Urothelium cell line (cell line): ENCODE measurements at regions not wholly inside any gene's neighbourhood (a gene's known extent, or its start where the extent isn't known, plus 50 kb on each side); places are given as distances from the start of the nearest gene placed in this dataset.

Experiments used
- DNase-seq: peaks from one replicate; pipeline ENCODE4 v3.0.0; 2011; ENCODE audit warnings: low spot score, mixed read lengths
- FAIRE-seq: peaks from 2 replicates; lab custom pipeline; 2011; peaks lifted over from hg19 to GRCh38; lab: Jason Lieb, UNC

GRCh38 chr16:85353013-85353412 is 240.7 kb upstream of the CIBAR2 start:
- FAIRE-seq (no peak), DNase-seq (no peak)

DNA sequence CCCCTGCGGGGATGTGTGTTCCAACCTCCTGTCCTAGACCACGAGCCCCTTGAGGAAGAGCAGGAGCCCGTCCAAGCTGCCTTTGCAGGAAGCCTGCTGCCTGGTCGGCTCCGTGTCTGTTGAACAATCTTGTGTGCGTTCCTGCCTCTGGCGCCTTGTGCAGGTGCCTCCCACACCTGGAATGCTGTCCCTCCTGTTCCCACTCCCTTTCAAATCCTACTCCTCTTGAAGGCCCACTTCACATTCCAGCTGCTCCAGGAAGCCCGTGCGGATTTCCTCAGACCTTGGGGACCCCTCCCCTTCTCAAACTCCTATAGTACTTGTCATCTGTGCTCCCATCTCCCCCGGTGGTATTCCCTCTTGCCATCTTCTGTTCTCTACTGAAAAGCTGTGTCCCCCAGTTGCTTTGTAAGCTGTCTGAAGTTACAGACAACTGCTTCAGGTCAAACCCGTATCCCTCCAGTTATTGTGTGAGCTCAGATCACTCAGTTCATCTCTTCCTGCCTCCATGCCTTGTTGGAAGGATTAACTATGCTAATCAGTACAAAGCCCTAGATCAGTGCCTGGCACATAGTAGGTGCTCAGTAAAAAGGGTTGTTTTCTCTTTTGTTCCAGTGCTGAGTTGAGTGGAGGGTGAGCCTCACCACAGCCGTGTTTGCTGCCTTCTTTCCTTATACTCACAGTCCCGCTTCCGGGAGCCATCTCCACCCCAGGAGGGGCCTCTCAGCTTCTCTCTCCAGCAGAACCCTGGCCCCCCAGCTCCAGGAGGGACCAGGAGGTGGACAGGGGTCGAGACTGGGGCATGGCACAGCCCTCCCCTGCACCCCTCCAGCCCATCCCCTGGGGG is 241.8 kb upstream of the CIBAR2 start:
- FAIRE-seq (no peak), DNase-seq (no peak)

- FAIRE-seq = no peak
- peak; percentile 72 for DNase-seq
These were observed 242.6 kb upstream of the CIBAR2 start for GRCh38 chr16:85354686-85355514.

DNA sequence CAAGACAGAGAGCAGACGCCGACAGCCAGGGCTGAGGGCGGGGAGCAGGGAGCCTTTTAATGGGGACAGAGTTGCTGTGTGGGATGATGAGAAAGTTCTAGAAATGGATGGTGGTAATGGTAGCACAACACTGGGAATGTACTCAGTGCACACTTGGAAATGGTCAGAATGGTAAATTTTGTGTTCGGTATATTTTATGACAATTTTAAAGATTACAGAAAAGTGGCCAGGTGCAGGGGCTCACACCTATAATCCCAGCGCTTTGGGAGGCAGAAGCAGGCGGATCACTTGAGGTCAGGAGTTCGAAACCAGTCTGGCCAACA is 243.2 kb upstream of the CIBAR2 start:
- FAIRE-seq = no peak

GRCh38 chr16:85356157-85356556 is 243.9 kb upstream of the CIBAR2 start:
- DNase-seq = no peak
- no peak for FAIRE-seq

More for the DNA sequence above, 243.2 kb upstream of the CIBAR2 start:
- no peak for DNase-seq

DNA sequence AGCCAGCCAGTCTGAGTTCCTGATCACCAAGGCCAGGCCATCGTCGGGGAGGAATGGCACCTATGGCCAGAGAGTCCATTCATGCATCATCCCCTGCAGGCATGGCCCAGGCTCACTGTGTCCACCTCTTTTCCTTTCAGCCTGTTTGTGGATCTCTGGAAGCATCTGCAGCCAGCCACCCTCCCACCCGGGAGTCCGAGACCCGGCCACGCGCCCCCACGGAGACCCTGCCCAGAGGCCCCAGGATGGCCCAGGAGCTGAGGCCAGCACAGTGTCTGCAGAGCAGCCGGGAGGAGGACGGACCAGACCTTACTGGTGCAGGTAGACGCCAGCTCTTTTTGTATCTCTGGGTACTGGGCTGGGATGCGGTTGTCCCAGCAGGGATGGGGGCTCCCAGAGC is 245.1 kb upstream of the CIBAR2 start:
- no peak for DNase-seq
- FAIRE-seq = no peak

DNA sequence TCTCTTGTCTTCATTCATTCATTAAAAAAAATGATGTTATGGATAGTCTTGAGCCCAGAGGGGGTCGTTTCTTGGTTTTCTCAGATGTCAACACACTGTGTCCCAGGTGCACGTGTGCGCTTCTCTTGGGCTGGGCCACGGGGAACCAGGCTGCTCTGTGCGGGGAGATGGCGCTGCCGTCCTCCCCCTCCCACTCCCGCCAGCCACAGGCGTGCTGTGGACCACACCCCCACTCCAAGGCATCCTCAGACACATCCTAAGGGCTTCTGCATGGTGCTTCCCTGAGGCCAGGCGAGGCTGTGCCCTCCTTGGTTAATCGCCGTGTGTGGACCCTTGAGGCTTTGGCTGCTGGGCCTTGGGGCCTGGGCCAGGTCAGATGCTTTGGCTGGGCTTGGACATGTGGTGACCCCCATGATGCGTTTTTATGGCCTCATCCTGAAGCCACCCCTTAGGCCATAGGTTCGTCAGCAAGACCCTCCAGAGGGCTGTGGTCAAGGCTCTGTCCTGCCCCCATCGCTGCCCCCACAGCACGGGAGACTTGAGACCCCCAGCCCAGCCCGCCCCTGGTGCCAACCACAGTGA is 245.7 kb upstream of the CIBAR2 start:
- no peak for DNase-seq
- no peak for FAIRE-seq

DNA sequence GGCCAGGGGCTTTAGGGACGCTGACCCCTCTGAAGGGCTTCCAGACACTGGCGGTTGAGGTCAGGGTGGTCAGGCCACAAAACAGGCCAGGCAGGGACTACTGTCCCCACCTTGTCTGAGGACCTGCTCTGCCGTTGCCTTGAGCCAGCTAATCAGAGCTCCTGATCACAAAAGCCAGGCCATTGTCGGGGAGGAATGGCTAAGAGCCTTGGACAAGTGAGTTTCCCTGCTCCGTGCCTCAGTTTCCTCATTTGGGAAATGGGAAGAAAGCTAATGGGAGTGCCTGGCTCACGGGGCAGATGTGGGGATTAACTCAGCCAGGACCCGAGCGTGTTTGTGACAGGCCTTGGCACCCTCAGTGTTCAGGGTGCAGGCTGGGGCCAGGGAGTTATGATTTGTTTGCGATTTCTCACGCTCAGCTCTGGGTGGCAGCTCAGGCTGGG is 246.5 kb upstream of the CIBAR2 start:
- FAIRE-seq (no peak), DNase-seq (no peak)

DNA sequence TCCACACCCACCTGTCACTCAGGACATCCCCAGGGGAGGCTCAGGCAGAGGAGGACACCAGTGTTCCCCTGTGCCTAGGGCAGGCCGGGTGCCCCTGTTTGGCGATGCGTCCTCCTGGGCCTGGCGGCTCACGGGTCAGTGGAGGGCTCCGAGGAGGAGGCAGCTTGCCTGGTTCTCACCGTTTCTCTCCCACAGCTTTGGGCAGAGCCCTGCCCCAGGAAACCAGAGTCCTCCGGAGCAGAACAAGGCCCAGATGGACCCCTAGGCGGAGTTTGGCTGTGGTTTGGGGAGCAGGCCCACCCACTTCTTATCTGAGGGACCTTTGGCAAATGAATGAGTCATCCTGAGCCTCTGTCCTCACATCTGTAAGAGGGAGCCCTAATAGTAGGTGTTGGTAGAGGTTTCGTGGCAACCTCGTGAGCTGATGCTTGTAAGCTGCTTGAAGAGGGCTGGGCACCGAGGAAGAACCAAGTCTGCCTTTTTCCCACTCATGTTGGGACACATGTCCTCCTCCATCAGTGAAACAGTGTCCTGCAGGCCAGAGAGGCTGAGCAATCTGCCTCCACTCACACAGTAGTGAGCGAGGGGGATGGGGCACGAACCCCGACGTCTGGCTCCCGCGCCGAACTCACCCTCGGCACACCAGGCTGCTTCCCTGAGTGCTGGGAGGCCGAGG is 247.0 kb upstream of the CIBAR2 start:
- FAIRE-seq = no peak

GRCh38 chr16:85360323-85361277 is 248.3 kb upstream of the CIBAR2 start:
- FAIRE-seq = peak; percentile 75
- peak; percentile 51 for DNase-seq

More for the DNA sequence above, 247.0 kb upstream of the CIBAR2 start:
- DNase-seq = no peak

GRCh38 chr16:85361441-85362118 is 249.3 kb upstream of the CIBAR2 start:
- no peak for DNase-seq
- no peak for FAIRE-seq

GRCh38 chr16:85362443-85362842 is 250.2 kb upstream of the CIBAR2 start:
- FAIRE-seq = no peak
- no peak for DNase-seq

DNA sequence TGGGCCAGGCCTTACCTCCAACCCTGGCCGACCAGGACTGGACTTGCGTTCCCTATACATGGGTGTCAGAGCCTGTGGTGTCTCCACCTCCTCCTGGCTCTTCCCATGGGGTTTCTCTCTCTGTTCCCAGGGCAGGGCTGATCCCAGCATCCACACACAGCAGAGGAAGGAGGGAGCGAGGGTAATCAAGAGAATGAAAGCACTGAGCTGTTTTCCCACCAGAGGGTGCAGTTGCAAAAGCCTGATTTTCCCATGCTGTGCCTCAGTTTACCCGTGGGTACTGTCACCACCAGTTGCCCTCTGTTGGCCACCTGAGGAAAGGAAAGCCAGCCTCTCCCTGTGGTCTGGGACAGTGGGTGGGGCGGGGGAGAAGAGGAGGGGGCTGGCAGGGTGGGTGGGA is 249.7 kb upstream of the GSE1 start:
- DNase-seq = no peak
- no peak for FAIRE-seq

DNA sequence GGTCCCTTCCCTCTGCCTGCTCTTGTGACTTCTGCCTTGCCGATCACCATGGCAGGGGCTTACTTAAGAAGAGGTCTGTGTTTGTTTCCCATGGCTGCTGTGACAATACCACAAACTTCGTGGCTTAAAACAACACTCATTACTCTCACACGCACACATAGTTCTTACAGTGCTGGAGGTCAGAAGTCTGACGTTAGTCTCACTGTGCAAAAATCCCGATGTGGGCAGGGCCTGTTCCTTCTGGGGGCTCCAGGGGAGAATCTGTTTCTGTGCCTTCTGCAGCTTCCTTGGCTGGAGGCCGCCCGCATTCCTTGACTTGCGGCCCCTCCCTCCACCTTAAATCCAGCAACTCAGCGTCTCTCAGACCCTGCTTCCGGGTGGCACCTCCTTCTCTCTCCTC is 249.2 kb upstream of the GSE1 start:
- FAIRE-seq (no peak), DNase-seq (no peak)

DNA sequence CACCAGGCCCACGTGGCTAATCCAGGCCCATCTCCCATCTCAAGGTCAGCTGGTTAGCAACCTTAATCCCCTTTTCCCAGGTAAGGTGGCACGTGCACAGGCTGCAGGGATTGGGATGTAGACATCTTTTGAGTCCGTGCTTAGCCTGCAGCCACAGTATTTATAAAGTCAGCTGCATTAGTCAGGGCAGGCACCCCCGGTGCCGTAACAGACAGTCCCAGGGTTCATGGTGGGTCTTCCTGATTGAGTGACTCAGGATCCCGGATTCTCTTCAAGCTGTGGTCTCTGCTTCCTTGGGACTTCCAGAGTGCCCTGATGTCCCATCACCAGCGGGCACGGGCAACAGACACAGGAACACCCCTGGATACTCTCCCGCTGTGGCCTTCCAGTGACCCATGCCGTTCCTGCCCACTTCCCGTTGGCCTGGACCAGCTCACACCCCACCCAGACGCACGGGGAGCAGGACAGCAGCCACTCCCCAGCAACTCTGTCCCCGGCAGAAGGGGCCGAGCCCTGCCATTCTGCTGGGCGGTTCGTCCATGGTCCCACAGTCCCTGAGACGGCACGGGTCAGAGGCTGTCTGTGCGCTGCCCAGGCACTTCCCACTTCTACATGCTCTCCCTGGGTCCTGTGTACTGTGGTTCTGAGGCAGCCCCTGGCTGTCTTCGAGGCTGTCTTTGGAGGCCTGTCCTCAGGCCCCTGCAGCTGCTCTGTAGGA is 248.6 kb upstream of the GSE1 start:
- DNase-seq = no peak
- FAIRE-seq = no peak

DNA sequence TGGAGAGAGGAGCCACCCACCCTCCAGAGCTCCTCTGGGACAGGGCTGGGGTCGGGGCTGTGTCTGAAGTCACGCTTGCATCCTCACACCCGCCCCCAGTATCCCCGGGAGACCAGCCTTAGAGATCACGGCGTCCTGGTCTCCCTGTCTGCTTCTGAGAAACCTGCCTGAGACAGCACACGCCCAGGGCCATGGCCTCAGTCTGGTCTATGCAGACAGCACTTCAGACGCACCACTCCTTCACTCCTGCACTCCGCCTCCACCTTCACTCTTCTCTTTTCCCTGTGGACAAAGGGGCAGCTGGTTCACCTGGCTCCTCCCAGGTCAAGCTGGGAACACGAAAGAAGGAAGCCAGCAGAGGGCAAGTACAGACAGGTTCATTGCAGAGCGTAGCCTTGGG is 248.0 kb upstream of the GSE1 start:
- DNase-seq (no peak), FAIRE-seq (no peak)

DNA sequence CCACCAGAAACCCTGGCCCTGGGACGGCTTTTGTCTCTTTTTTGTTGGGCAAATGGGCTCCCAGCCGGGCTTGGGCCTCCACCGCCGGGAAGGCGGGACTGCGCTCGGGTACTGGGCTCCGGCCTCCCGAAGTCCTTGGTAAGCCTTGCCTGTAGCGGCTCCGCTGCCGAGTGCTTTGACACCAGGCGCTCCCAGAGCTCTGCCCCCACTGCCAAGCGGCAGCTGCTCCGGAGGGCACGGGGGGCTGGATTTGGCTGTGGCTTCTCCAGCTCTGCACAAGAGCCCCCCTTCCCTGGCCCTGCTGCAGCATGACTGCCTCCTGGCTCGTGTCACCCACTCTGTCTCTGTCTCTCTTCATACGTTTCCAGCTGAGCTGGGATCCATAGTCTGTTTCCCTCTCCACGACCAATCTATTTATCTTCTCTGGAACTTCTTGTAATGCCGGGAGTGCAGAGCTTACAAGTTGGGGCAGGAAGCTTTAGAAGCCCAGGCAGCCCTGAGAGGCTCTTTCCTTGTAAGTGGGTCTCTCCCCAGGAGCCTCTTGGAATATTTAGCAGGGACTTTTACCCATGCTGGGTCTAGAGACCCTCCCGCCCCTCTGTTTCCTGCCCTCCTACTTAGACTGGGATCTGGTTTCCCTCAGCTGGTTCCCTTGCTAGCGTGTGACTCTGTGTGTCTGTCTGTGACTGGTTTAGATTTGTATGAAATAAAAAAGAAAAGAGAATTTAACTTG is 246.9 kb upstream of the GSE1 start:
- DNase-seq = no peak
- FAIRE-seq = no peak

DNA sequence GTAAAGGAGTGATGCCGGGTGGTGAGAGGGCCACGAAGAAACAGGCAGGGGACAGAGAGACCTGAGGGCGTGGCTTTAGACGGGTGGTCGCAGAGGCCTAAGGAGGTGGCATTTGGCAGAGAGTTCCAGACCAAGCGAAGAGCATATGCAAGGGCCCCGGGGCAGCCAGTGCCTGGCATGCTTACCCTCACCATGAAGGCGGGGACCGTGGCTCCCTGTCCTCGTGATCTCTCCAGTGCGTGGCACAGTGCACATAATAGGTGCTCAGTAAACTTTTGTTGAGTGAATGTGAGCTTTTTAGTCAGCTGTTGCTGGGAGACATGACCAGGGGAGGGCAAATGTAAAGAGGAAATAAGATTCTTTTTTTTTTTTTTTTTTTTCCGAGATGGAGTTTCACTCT is 245.6 kb upstream of the GSE1 start:
- DNase-seq (no peak), FAIRE-seq (no peak)
